ENCODE measurements at regions not wholly inside any gene's neighbourhood (a gene's known extent, or its start where the extent isn't known, plus 50 kb on each side); places are given as distances from the start of the nearest gene placed in this dataset.
"Not testable (repeated sequence)": the region's sequence is repeated elsewhere in the genome, so short reads cannot be mapped to it uniquely, and the experiment has no call there.

DNA sequence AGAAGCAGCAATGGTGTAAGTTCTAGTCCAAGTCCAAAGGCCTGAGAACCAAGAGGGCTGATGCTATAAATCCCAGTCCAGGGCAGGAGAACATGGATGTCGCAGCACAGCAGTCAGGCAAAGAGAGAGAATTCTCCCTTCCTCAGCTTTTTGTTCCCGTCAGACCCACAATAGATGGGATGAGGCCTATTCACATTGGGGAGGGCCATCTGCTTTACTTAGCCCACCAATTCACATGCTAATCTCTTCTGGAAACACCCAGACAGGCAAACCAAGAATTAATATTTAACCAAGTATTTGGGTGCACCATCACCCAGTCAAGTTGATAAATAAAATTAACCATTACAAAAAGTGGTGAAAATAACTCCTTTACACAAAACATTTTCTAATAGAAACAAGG is 511.7 kb upstream of the UBE2E2 start:
- Histone ChIP-seq H3K4me1 (no peaks in the 10 kb centered on the region), H3K27me3 (ENCODE audit: low read depth) (no peaks in the 10 kb centered on the region), H3K4me3 (no peak overlapping the region), H3K27ac (replicated peaks) (no peak overlapping the region), H3K9me3 (replicated peaks) (no peaks in the 10 kb centered on the region), H3K36me3 (no peaks in the 10 kb centered on the region)
- TF ChIP-seq CTCF (IDR thresholded peaks at IDR 0.05; ENCODE audit: borderline replicate concordance), result no peak
- intact Hi-C loops (cut with micrococcal nuclease), result no loop called here
- no peak for DNase-seq

- intact Hi-C loops (cut with micrococcal nuclease), result no loop called here
- H3K27ac ChIP-seq (replicated peaks), result no peak overlapping the region
- H3K4me3 ChIP-seq, result no peak overlapping the region
- H3K9me3 ChIP-seq (replicated peaks), result no peaks in the 10 kb centered on the region
- no peaks in the 10 kb centered on the region for H3K4me1 ChIP-seq
- TF ChIP-seq CTCF (IDR thresholded peaks at IDR 0.05; ENCODE audit: borderline replicate concordance), result no peak
- no peak for DNase-seq
- no peaks in the 10 kb centered on the region for H3K36me3 ChIP-seq
- no peaks in the 10 kb centered on the region for H3K27me3 ChIP-seq (ENCODE audit: low read depth)
Measured at GRCh38 chr3:22691856-22692628, 511.1 kb upstream of the UBE2E2 start.

GRCh38 chr3:22700876-22701275 is 502.3 kb upstream of the UBE2E2 start:
- Histone ChIP-seq H3K27me3 (ENCODE audit: low read depth) (no peaks in the 10 kb centered on the region), H3K27ac (replicated peaks) (no peak overlapping the region), H3K4me3 (no peak overlapping the region), H3K36me3 (no peaks in the 10 kb centered on the region), H3K9me3 (replicated peaks) (no peaks in the 10 kb centered on the region), H3K4me1 (no peaks in the 10 kb centered on the region)
- no peak for DNase-seq
- intact Hi-C loops (cut with micrococcal nuclease), result no loop called here
- TF ChIP-seq CTCF (IDR thresholded peaks at IDR 0.05; ENCODE audit: borderline replicate concordance), result no peak

DNA sequence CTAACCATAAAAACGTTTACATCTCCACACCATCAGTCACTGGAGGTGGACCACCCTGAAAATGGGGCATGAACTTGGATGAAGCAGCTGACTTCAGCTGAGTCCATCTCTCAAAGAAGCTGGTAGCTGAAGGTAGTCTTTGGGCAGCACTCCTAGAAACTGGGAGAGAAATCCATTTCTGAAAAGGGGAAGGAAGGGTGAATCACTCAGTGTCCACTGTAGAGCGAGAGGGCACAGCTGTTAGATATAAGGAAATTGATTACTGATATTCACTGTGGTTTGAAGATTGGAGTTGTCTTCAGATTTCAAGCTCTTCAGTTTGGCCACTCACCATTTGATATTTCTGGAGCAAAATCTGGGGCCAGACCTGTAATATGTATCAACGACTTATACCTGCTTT is 499.0 kb upstream of the UBE2E2 start:
- Histone ChIP-seq H3K27me3 (ENCODE audit: low read depth) (no peaks in the 10 kb centered on the region), H3K36me3 (no peaks in the 10 kb centered on the region), H3K9me3 (replicated peaks) (peaks cover 13% of the 10 kb centered on the region), H3K27ac (replicated peaks) (no peak overlapping the region), H3K4me3 (no peak overlapping the region), H3K4me1 (no peaks in the 10 kb centered on the region)
- intact Hi-C loops (cut with micrococcal nuclease), result no loop called here
- DNase-seq, result no peak
- no peak for TF ChIP-seq CTCF (IDR thresholded peaks at IDR 0.05; ENCODE audit: borderline replicate concordance)

- no peaks in the 10 kb centered on the region for H3K27me3 ChIP-seq (ENCODE audit: low read depth)
- H3K4me1 ChIP-seq, result no peaks in the 10 kb centered on the region
- H3K4me3 ChIP-seq, result no peak overlapping the region
- peaks cover 13% of the 10 kb centered on the region for H3K9me3 ChIP-seq (replicated peaks)
- no peak for TF ChIP-seq CTCF (IDR thresholded peaks at IDR 0.05; ENCODE audit: borderline replicate concordance)
- no peak for DNase-seq
- intact Hi-C loops (cut with micrococcal nuclease), result no loop called here
- H3K27ac ChIP-seq (replicated peaks), result no peak overlapping the region
- no peaks in the 10 kb centered on the region for H3K36me3 ChIP-seq
Measured at GRCh38 chr3:22704571-22705354, 498.4 kb upstream of the UBE2E2 start.

DNA sequence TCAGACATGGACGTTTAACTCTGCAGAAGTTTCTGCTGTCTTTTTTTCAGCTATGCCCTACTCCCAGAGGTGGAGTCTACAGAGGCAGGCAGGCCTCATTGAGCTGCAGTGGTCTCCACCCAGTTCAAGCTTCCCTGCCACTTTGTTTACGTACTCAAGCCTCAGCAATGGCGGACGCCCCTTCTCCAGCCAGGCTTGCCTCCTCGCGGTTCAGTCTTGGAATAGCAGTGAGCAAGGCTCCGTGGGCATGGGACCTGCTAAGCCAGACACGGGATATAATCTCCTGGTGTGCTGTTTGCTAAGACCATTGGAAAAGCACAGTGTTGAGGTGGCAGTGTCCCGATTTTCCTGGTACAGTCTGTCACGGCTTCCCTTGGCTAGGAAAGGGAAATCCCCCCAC is 496.2 kb upstream of the UBE2E2 start:
- DNase-seq; H3K27me3 ChIP-seq (ENCODE audit: low read depth); H3K4me1 ChIP-seq; H3K4me3 ChIP-seq; H3K36me3 ChIP-seq; intact Hi-C loops (cut with micrococcal nuclease); H3K27ac ChIP-seq (replicated peaks): not testable (repeated sequence)
- peaks cover 28% of the 10 kb centered on the region for H3K9me3 ChIP-seq (replicated peaks)

All from left ventricle myocardium inferior (tissue), 1 donor.